ENCODE measurements at regions not wholly inside any gene's neighbourhood (a gene's known extent, or its start where the extent isn't known, plus 50 kb on each side); places are given as distances from the start of the nearest gene placed in this dataset.
A peak's percentile ranks its signal among the peaks of the same experiment; 100 is the strongest.
"Not testable (repeated sequence)": the region's sequence is repeated elsewhere in the genome, so short reads cannot be mapped to it uniquely, and the experiment has no call there.

- Histone ChIP-seq H3K27ac (no peak overlapping the region), H3K27me3 (peaks cover 10% of the 10 kb centered on the region), H3K4me1 (replicated peaks in 1 of 2) (no peaks in the 10 kb centered on the region), H3K4me3 (no peak overlapping the region), H3K9me3 (replicated peaks in 1 of 3) (no peaks in the 10 kb centered on the region), H3K36me3 (replicated peaks in 1 of 2) (no peaks in the 10 kb centered on the region)
- TF ChIP-seq CTCF (IDR thresholded peaks at IDR 0.05) (no peak), POLR2A (IDR thresholded peaks at IDR 0.05) (no peak)
- intact Hi-C loops (cut with DNase I) = no loop called here
- DNase-seq = no peak
- 81 to 88% (median 83%) methylated on average over 7 of the region's 7 CpGs for WGBS, 4 donors
Observed at GRCh38 chr2:236376566-236377244, 112.5 kb upstream of the ASB18 start.

- peak in 1 of 7 donors; percentile 10 for DNase-seq
- WGBS, 4 donors = 86 to 92% (median 88%) methylated on average over 16 of the region's 16 CpGs
- no peak overlapping the region for H3K4me3 ChIP-seq
- peaks cover 10% of the 10 kb centered on the region for H3K27me3 ChIP-seq
- H3K27ac ChIP-seq = no peak overlapping the region
- H3K36me3 ChIP-seq (replicated peaks in 1 of 2) = no peaks in the 10 kb centered on the region
- intact Hi-C loops (cut with DNase I) = no loop called here
- H3K4me1 ChIP-seq (replicated peaks in 1 of 2) = no peaks in the 10 kb centered on the region
- H3K9me3 ChIP-seq (replicated peaks in 1 of 3) = no peaks in the 10 kb centered on the region
- TF ChIP-seq POLR2A (IDR thresholded peaks at IDR 0.05) = no peak
- TF ChIP-seq CTCF (IDR thresholded peaks at IDR 0.05) = no peak
Observed at GRCh38 chr2:236380051-236380612, 115.9 kb upstream of the ASB18 start.

- H3K9me3 ChIP-seq (replicated peaks in 1 of 3); H3K27ac ChIP-seq; H3K36me3 ChIP-seq (replicated peaks in 1 of 2); H3K4me1 ChIP-seq (replicated peaks in 1 of 2); intact Hi-C loops (cut with DNase I); H3K4me3 ChIP-seq; DNase-seq: not testable (repeated sequence)
- H3K27me3 ChIP-seq = peaks cover 10% of the 10 kb centered on the region
- 67 to 76% (median 74%) methylated on average over 6 of the region's 6 CpGs for WGBS, 4 donors
Observed at GRCh38 chr2:236381253-236381652, 117.0 kb upstream of the ASB18 start.

GRCh38 chr2:236389284-236390216, 125.3 kb upstream of the ASB18 start:
- intact Hi-C loops (cut with DNase I) = not testable (repeated sequence)

GRCh38 chr2:236393101-236393500, 128.9 kb upstream of the ASB18 start:
- Histone ChIP-seq H3K27me3 (no peaks in the 10 kb centered on the region), H3K36me3 (replicated peaks in 1 of 2) (no peaks in the 10 kb centered on the region), H3K4me1 (replicated peaks in 1 of 2) (no peaks in the 10 kb centered on the region), H3K27ac (no peak overlapping the region), H3K4me3 (no peak overlapping the region), H3K9me3 (replicated peaks in 1 of 3) (no peaks in the 10 kb centered on the region)
- TF ChIP-seq POLR2A (IDR thresholded peaks at IDR 0.05) (no peak), CTCF (IDR thresholded peaks at IDR 0.05) (no peak)
- WGBS, 4 donors = 78 to 93% (median 85%) methylated on average over 2 to 3 of the region's 3 CpGs
- DNase-seq = no peak
- intact Hi-C loops (cut with DNase I) = no loop called here

More at GRCh38 chr2:236389284-236390216, 125.3 kb upstream of the ASB18 start:
- not testable (repeated sequence) for H3K4me1 ChIP-seq (replicated peaks in 1 of 2); H3K27ac ChIP-seq; H3K9me3 ChIP-seq (replicated peaks in 1 of 3); DNase-seq; H3K27me3 ChIP-seq; H3K36me3 ChIP-seq (replicated peaks in 1 of 2); H3K4me3 ChIP-seq
- WGBS, 4 donors = 82 to 90% (median 89%) methylated on average over 9 to 30 of the region's 30 CpGs
